DND-41 (cell line): ENCODE measurements at regions not wholly inside any gene's neighbourhood (a gene's known extent, or its start where the extent isn't known, plus 50 kb on each side); places are given as distances from the start of the nearest gene placed in this dataset.

Source experiments
- ATAC-seq: fragments of 200-7000 bp; cut with Tn5 transposase; 3 replicates; pipeline ENCODE4 v1.9.1; 2021; ENCODE audit warnings: low read depth; ENCODE audit not compliant: insufficient read depth
- DNase-seq: peaks from one replicate; pipeline ENCODE4 v3.0.0-alpha.2; 2020
- H2AFZ ChIP-seq: 2 replicates; pipeline ENCODE4 v1.6.0; 2012; ENCODE audit warnings: low read depth, low read length
- H3K27ac ChIP-seq: 2 replicates; pipeline ENCODE4 v1.5.1; 2012; ENCODE audit warnings: low read length, inconsistent platforms
- H3K27me3 ChIP-seq: fragments of 200-600 bp; sonication (generic); 2 replicates; pipeline ENCODE4 v1.6.0; 2012; ENCODE audit warnings: low read length, mild to moderate bottlenecking, inconsistent platforms; ENCODE audit not compliant: insufficient read depth, poor library complexity
- H3K36me3 ChIP-seq: 2 replicates; pipeline ENCODE4 v1.5.1; 2012; ENCODE audit warnings: low read length, inconsistent platforms; ENCODE audit not compliant: insufficient read depth
- H3K4me1 ChIP-seq: 2 replicates; pipeline ENCODE4 v1.5.1; 2012; ENCODE audit warnings: mild to moderate bottlenecking, low read length; ENCODE audit not compliant: insufficient read depth
- H3K4me2 ChIP-seq: 2 replicates; pipeline ENCODE4 v1.6.0; 2012; ENCODE audit warnings: mild to moderate bottlenecking, moderate library complexity, low read length, inconsistent platforms; ENCODE audit not compliant: insufficient read depth
- H3K4me3 ChIP-seq, 2 experiments: fragments of 200-600 bp in 1 of 2; shearing (Covaris generic) in 1 of 2; 2 replicates each; pipeline ENCODE4 v1.5.1; 2012 to 2016; ENCODE audit warnings: inconsistent platforms in 2 of 2, low read length in 2 of 2, mild to moderate bottlenecking in 2 of 2, low read depth in 1 of 2, moderate library complexity in 1 of 2
- H3K79me2 ChIP-seq: 2 replicates; pipeline ENCODE4 v1.6.0; 2012; ENCODE audit warnings: low read length, inconsistent platforms; ENCODE audit not compliant: insufficient read depth
- H3K9ac ChIP-seq: 2 replicates; pipeline ENCODE4 v1.6.0; 2012; ENCODE audit warnings: low read depth, mild to moderate bottlenecking, inconsistent platforms, low read length, moderate library complexity
- H3K9me3 ChIP-seq: 2 replicates; pipeline ENCODE4 v1.5.1; 2012; ENCODE audit warnings: low read length, moderate library complexity, mild to moderate bottlenecking, inconsistent platforms; ENCODE audit not compliant: insufficient read depth, severe bottlenecking
- H4K20me1 ChIP-seq: 2 replicates; pipeline ENCODE4 v1.6.0; 2012; ENCODE audit warnings: low read length; ENCODE audit not compliant: insufficient read depth
- EZH2 ChIP-seq: IDR thresholded peaks from 3 replicates; pipeline ENCODE4 v1.6.1; 2012; ENCODE audit warnings: borderline replicate concordance, low read depth, mild to moderate bottlenecking, moderate library complexity, low read length, inconsistent platforms; ENCODE audit not compliant: severe bottlenecking
- TF ChIP-seq, protein P1 (sequence below): IDR thresholded peaks from 2 replicates; pipeline ENCODE4 v1.5.1; 2012; ENCODE audit warnings: borderline replicate concordance, low read length, moderate library complexity, mild to moderate bottlenecking; ENCODE audit not compliant: poor library complexity, severe bottlenecking; ENCODE audit errors: extremely low read depth

- Histone ChIP-seq H4K20me1 (no peaks in the 10 kb centered on the region), H3K79me2 (no peaks in the 10 kb centered on the region), H3K9ac (no peak overlapping the region), H3K27me3 (no peaks in the 10 kb centered on the region), H3K27ac (no peak overlapping the region), H3K4me1 (no peaks in the 10 kb centered on the region), H3K4me2 (no peak overlapping the region), H3K9me3 (no peaks in the 10 kb centered on the region), H2AFZ (no peak overlapping the region), H3K4me3 (no peak overlapping the region), H3K36me3 (no peaks in the 10 kb centered on the region)
- no peak for DNase-seq
- TF ChIP-seq, protein P1, sequence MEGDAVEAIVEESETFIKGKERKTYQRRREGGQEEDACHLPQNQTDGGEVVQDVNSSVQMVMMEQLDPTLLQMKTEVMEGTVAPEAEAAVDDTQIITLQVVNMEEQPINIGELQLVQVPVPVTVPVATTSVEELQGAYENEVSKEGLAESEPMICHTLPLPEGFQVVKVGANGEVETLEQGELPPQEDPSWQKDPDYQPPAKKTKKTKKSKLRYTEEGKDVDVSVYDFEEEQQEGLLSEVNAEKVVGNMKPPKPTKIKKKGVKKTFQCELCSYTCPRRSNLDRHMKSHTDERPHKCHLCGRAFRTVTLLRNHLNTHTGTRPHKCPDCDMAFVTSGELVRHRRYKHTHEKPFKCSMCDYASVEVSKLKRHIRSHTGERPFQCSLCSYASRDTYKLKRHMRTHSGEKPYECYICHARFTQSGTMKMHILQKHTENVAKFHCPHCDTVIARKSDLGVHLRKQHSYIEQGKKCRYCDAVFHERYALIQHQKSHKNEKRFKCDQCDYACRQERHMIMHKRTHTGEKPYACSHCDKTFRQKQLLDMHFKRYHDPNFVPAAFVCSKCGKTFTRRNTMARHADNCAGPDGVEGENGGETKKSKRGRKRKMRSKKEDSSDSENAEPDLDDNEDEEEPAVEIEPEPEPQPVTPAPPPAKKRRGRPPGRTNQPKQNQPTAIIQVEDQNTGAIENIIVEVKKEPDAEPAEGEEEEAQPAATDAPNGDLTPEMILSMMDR, result no peak
- no peak for TF ChIP-seq EZH2
- no peak for ATAC-seq
These were observed 241.9 kb upstream of the TOPAZ1 start for GRCh38 chr3:43999728-44000319.

DNA sequence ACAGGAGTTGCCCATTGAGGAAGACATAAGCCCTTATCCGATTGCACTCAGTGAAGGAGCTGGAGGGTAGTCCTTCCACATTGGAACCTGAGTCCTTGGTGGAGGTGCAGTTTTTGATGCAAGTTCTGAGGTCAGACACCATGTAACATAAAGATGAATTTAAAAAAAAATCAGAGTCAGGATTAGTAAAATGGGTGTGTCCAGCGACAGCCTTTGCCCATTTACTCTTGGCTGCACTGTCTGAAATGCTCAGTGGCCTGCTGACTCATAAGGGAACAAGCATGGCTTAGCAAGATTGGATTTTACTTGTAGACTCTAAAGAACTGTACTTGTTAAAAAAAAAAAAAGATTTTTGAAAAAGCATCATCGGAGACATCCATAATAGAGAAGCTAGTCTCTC is 241.1 kb upstream of the TOPAZ1 start:
- Histone ChIP-seq H4K20me1 (no peaks in the 10 kb centered on the region), H3K9ac (no peak overlapping the region), H3K36me3 (no peaks in the 10 kb centered on the region), H2AFZ (no peak overlapping the region), H3K27ac (no peak overlapping the region), H3K79me2 (no peaks in the 10 kb centered on the region), H3K9me3 (no peaks in the 10 kb centered on the region), H3K4me1 (no peaks in the 10 kb centered on the region), H3K27me3 (no peaks in the 10 kb centered on the region), H3K4me3 (no peak overlapping the region), H3K4me2 (no peak overlapping the region)
- no peak for TF ChIP-seq EZH2
- TF ChIP-seq, protein P1, result no peak
- no peak for ATAC-seq
- no peak for DNase-seq

GRCh38 chr3:44001072-44001471 is 240.6 kb upstream of the TOPAZ1 start:
- no peak overlapping the region for H2AFZ ChIP-seq
- H3K9ac ChIP-seq, result no peak overlapping the region
- TF ChIP-seq, protein P1, result no peak
- no peak for TF ChIP-seq EZH2
- DNase-seq (no peak), ATAC-seq (no peak)
- H3K36me3 ChIP-seq, result no peaks in the 10 kb centered on the region
- no peaks in the 10 kb centered on the region for H3K27me3 ChIP-seq
- H3K79me2 ChIP-seq, result no peaks in the 10 kb centered on the region
- no peaks in the 10 kb centered on the region for H3K9me3 ChIP-seq
- H4K20me1 ChIP-seq, result no peaks in the 10 kb centered on the region
- no peaks in the 10 kb centered on the region for H3K4me1 ChIP-seq
- H3K4me2 ChIP-seq, result no peak overlapping the region
- H3K27ac ChIP-seq, result no peak overlapping the region
- no peak overlapping the region for H3K4me3 ChIP-seq
